ENCODE measurements at regions not wholly inside any gene's neighbourhood (a gene's known extent, or its start where the extent isn't known, plus 50 kb on each side); places are given as distances from the start of the nearest gene placed in this dataset.

DNA sequence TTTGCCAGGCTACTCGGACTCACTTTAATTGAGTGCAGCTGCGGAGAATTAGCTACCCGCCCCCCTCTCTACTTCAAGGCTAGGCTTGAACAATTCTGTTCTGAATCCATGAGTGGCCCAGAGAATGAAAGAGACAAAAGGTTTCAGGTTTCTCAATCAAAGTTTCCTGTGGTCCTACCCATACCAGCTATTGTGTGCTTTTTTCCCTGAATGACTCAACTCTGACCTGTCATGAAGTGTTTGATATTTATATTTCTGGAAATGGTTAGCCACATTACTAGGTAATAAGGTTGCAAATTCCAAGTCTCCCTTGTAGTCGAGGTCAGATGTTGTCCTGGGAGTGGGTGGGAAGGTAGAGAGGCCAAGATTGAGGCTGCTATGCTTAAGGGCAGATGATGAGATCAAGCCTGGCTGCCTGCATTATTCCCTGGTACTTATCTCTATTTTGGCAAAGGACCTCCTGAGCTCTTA is 392.7 kb upstream of the TBL1XR1 start (continued):
- TF ChIP-seq SNAI2 (CRISPR knock-in tag; IDR thresholded peaks at IDR 0.05) (no peak), GLIS3 (CRISPR knock-in tag; IDR thresholded peaks at IDR 0.05) (no peak)
- TF ChIP-seq, protein P1, sequence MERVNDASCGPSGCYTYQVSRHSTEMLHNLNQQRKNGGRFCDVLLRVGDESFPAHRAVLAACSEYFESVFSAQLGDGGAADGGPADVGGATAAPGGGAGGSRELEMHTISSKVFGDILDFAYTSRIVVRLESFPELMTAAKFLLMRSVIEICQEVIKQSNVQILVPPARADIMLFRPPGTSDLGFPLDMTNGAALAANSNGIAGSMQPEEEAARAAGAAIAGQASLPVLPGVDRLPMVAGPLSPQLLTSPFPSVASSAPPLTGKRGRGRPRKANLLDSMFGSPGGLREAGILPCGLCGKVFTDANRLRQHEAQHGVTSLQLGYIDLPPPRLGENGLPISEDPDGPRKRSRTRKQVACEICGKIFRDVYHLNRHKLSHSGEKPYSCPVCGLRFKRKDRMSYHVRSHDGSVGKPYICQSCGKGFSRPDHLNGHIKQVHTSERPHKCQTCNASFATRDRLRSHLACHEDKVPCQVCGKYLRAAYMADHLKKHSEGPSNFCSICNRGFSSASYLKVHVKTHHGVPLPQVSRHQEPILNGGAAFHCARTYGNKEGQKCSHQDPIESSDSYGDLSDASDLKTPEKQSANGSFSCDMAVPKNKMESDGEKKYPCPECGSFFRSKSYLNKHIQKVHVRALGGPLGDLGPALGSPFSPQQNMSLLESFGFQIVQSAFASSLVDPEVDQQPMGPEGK (CRISPR knock-in tag; IDR thresholded peaks at IDR 0.05; ENCODE audit: borderline replicate concordance), result peak; percentile 73; the same call in 1 of the 2 replicates
- TF ChIP-seq, protein P2, sequence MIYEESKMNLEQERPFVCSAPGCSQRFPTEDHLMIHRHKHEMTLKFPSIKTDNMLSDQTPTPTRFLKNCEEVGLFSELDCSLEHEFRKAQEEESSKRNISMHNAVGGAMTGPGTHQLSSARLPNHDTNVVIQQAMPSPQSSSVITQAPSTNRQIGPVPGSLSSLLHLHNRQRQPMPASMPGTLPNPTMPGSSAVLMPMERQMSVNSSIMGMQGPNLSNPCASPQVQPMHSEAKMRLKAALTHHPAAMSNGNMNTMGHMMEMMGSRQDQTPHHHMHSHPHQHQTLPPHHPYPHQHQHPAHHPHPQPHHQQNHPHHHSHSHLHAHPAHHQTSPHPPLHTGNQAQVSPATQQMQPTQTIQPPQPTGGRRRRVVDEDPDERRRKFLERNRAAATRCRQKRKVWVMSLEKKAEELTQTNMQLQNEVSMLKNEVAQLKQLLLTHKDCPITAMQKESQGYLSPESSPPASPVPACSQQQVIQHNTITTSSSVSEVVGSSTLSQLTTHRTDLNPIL (CRISPR knock-in tag; IDR thresholded peaks at IDR 0.05; ENCODE audit: low read depth), result 0 out of 2 replicates have a peak, but pooled peaks have one; percentile 24

GRCh38 chr3:177590826-177591225 is 393.5 kb upstream of the TBL1XR1 start:
- no peak for TF ChIP-seq ISL1 (CRISPR knock-in tag; IDR thresholded peaks at IDR 0.05)
- no peak for TF ChIP-seq ARNTL (CRISPR knock-in tag; IDR thresholded peaks at IDR 0.05; ENCODE audit: borderline replicate concordance, low read depth)
- no peak for TF ChIP-seq ESRRG (CRISPR knock-in tag; IDR thresholded peaks at IDR 0.05)
- TF ChIP-seq ZFP3 (CRISPR knock-in tag; IDR thresholded peaks at IDR 0.05), result no peak
- TF ChIP-seq ZNF8 (CRISPR knock-in tag; IDR thresholded peaks at IDR 0.05), result no peak
- TF ChIP-seq, protein P1 (CRISPR knock-in tag; IDR thresholded peaks at IDR 0.05; ENCODE audit: borderline replicate concordance), result no peak
- TF ChIP-seq ZC3H10 (CRISPR knock-in tag; IDR thresholded peaks at IDR 0.05), result no peak
- TF ChIP-seq CSDC2 (CRISPR knock-in tag; IDR thresholded peaks at IDR 0.05), result no peak
- no peak for TF ChIP-seq SNAI2 (CRISPR knock-in tag; IDR thresholded peaks at IDR 0.05)
- ATAC-seq, result no peak

GRCh38 chr3:177591379-177591778 is 394.1 kb upstream of the TBL1XR1 start:
- no peak for ATAC-seq
- no peak for TF ChIP-seq ZNF70 (CRISPR knock-in tag; IDR thresholded peaks at IDR 0.05)
- TF ChIP-seq TSHZ2 (CRISPR knock-in tag; IDR thresholded peaks at IDR 0.05), result no peak
- TF ChIP-seq ARNTL (CRISPR knock-in tag; IDR thresholded peaks at IDR 0.05; ENCODE audit: borderline replicate concordance, low read depth), result no peak
- no peak for TF ChIP-seq ISL1 (CRISPR knock-in tag; IDR thresholded peaks at IDR 0.05)
- TF ChIP-seq OSR1 (CRISPR knock-in tag; IDR thresholded peaks at IDR 0.05), result no peak
- TF ChIP-seq, protein P3, sequence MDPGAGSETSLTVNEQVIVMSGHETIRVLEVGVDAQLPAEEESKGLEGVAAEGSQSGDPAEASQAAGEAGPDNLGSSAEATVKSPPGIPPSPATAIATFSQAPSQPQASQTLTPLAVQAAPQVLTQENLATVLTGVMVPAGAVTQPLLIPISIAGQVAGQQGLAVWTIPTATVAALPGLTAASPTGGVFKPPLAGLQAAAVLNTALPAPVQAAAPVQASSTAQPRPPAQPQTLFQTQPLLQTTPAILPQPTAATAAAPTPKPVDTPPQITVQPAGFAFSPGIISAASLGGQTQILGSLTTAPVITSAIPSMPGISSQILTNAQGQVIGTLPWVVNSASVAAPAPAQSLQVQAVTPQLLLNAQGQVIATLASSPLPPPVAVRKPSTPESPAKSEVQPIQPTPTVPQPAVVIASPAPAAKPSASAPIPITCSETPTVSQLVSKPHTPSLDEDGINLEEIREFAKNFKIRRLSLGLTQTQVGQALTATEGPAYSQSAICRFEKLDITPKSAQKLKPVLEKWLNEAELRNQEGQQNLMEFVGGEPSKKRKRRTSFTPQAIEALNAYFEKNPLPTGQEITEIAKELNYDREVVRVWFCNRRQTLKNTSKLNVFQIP (CRISPR knock-in tag; IDR thresholded peaks at IDR 0.05; ENCODE audit: borderline replicate concordance, low read depth), result no peak
- TF ChIP-seq ZFP3 (CRISPR knock-in tag; IDR thresholded peaks at IDR 0.05), result no peak
- TF ChIP-seq, protein P2 (CRISPR knock-in tag; IDR thresholded peaks at IDR 0.05; ENCODE audit: low read depth), result no peak
- no peak for TF ChIP-seq SNAI2 (CRISPR knock-in tag; IDR thresholded peaks at IDR 0.05)
- TF ChIP-seq ZFP30 (CRISPR knock-in tag; IDR thresholded peaks at IDR 0.05), result no peak
- TF ChIP-seq RARB (CRISPR knock-in tag; IDR thresholded peaks at IDR 0.05), result no peak
- TF ChIP-seq ZC3H10 (CRISPR knock-in tag; IDR thresholded peaks at IDR 0.05), result no peak
- TF ChIP-seq TOX (CRISPR knock-in tag; IDR thresholded peaks at IDR 0.05; ENCODE audit: borderline replicate concordance), result no peak
- TF ChIP-seq PPARA (CRISPR knock-in tag; IDR thresholded peaks at IDR 0.05; ENCODE audit: borderline replicate concordance), result no peak
- no peak for TF ChIP-seq BACH2 (CRISPR knock-in tag; IDR thresholded peaks at IDR 0.05; ENCODE audit: borderline replicate concordance)
- TF ChIP-seq, protein P1 (CRISPR knock-in tag; IDR thresholded peaks at IDR 0.05; ENCODE audit: borderline replicate concordance), result no peak
- TF ChIP-seq, protein P4, sequence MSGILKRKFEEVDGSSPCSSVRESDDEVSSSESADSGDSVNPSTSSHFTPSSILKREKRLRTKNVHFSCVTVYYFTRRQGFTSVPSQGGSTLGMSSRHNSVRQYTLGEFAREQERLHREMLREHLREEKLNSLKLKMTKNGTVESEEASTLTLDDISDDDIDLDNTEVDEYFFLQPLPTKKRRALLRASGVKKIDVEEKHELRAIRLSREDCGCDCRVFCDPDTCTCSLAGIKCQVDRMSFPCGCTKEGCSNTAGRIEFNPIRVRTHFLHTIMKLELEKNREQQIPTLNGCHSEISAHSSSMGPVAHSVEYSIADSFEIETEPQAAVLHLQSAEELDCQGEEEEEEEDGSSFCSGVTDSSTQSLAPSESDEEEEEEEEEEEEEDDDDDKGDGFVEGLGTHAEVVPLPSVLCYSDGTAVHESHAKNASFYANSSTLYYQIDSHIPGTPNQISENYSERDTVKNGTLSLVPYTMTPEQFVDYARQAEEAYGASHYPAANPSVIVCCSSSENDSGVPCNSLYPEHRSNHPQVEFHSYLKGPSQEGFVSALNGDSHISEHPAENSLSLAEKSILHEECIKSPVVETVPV (CRISPR knock-in tag; IDR thresholded peaks at IDR 0.05), result no peak
- TF ChIP-seq TCF4 (CRISPR knock-in tag; IDR thresholded peaks at IDR 0.05; ENCODE audit: borderline replicate concordance), result no peak
- no peak for TF ChIP-seq CSDC2 (CRISPR knock-in tag; IDR thresholded peaks at IDR 0.05)

All from SK-N-SH treated with all-trans-retinoic acid at 6 μM for 48 hours (cell line).